Uterus (tissue), 3 donors: ENCODE measurements at regions not wholly inside any gene's neighbourhood (a gene's known extent, or its start where the extent isn't known, plus 50 kb on each side); places are given as distances from the start of the nearest gene placed in this dataset.

Source experiments
- DNase-seq, 2 donors: peaks; one replicate each; pipeline ENCODE4 v3.0.0-alpha.2; 2019 to 2020
- H3K27ac ChIP-seq, 2 donors: fragments of 200-600 bp; sonication (generic); 1 replicate in 1 of 2; 2 replicates in 1 of 2; pipeline ENCODE4 v1.5.1; 2016 to 2018
- H3K27me3 ChIP-seq, 2 donors: fragments of 200-600 bp; sonication (generic); one replicate each; pipeline ENCODE4 v1.5.1; 2018 to 2019; ENCODE audit warnings: control low read depth in 1 of 2
- H3K36me3 ChIP-seq, 2 donors: fragments of 200-600 bp; sonication (generic); one replicate each; pipeline ENCODE4 v1.5.1; 2019; ENCODE audit warnings: control low read depth in 1 of 2
- H3K4me1 ChIP-seq, 2 donors: fragments of 200-600 bp; sonication (generic); one replicate each; pipeline ENCODE4 v1.5.1; 2018 to 2019; ENCODE audit warnings: control low read depth in 1 of 2
- H3K4me3 ChIP-seq, 2 donors: fragments of 200-600 bp; sonication (generic); 1 replicate in 1 of 2; 2 replicates in 1 of 2; pipeline ENCODE4 v1.5.1; 2018 to 2019; ENCODE audit warnings: mild to moderate bottlenecking in 1 of 2
- H3K9me3 ChIP-seq, 2 donors: fragments of 200-600 bp; sonication (generic); one replicate each; pipeline ENCODE4 v1.5.1; 2019; ENCODE audit warnings: control low read depth in 1 of 2
- CTCF ChIP-seq, 4 experiments: fragments of 200-600 bp in 2 of 4; fragments of 450-650 bp in 2 of 4; sonication (generic) in 2 of 4; IDR thresholded peaks; one replicate each; pipeline ENCODE4 v1.5.1; 2016 to 2019; ENCODE audit warnings: antibody characterized with exemption in 4 of 4, mild to moderate bottlenecking in 2 of 4, moderate library complexity in 1 of 4
- POLR2A ChIP-seq, 2 donors: fragments of 450-650 bp; IDR thresholded peaks; one replicate each; pipeline ENCODE4 v1.6.1; 2016; ENCODE audit warnings: antibody characterized with exemption in 2 of 2, mild to moderate bottlenecking in 1 of 2, moderate library complexity in 1 of 2
- intact Hi-C: fragments of 100-400 bp; cut with DNase I; formaldehyde crosslinking; loops from one replicate; pipeline ENCODE4 v1.15.1; 2023; ENCODE audit warnings: low total_unique reads
- donor health status: DM: yes; HTN: yes; CAD: no.

- Histone ChIP-seq H3K4me3 (no peak overlapping the region), H3K9me3 (no peaks in the 10 kb centered on the region), H3K27me3 (no peaks in the 10 kb centered on the region), H3K27ac (no peak overlapping the region), H3K4me1 (no peaks in the 10 kb centered on the region), H3K36me3 (no peaks in the 10 kb centered on the region)
- no peak for DNase-seq
- intact Hi-C loops = no loop called here
- TF ChIP-seq POLR2A (IDR thresholded peaks at IDR 0.05) = no peak
Measured at GRCh38 chr18:78140294-78140693, 839.3 kb upstream of the SALL3 start.

GRCh38 chr18:78144669-78145068 lies 834.9 kb upstream of the SALL3 start:
- intact Hi-C loops = no loop called here
- no peaks in the 10 kb centered on the region for H3K4me1 ChIP-seq
- H3K27ac ChIP-seq = no peak overlapping the region
- TF ChIP-seq POLR2A (IDR thresholded peaks at IDR 0.05) (no peak), CTCF (IDR thresholded peaks at IDR 0.05) (no peak)
- H3K4me3 ChIP-seq = no peak overlapping the region
- no peaks in the 10 kb centered on the region for H3K27me3 ChIP-seq
- H3K36me3 ChIP-seq = no peaks in the 10 kb centered on the region
- no peaks in the 10 kb centered on the region for H3K9me3 ChIP-seq
- DNase-seq = no peak

GRCh38 chr18:78145096-78145495 lies 834.5 kb upstream of the SALL3 start:
- H3K27me3 ChIP-seq = no peaks in the 10 kb centered on the region
- no peaks in the 10 kb centered on the region for H3K36me3 ChIP-seq
- no peak for DNase-seq
- intact Hi-C loops = no loop called here
- no peaks in the 10 kb centered on the region for H3K4me1 ChIP-seq
- no peak overlapping the region for H3K4me3 ChIP-seq
- no peak overlapping the region for H3K27ac ChIP-seq
- H3K9me3 ChIP-seq = no peaks in the 10 kb centered on the region
- TF ChIP-seq CTCF (IDR thresholded peaks at IDR 0.05) (no peak), POLR2A (IDR thresholded peaks at IDR 0.05) (no peak)

GRCh38 chr18:78146136-78147085 lies 833.2 kb upstream of the SALL3 start:
- DNase-seq = no peak
- intact Hi-C loops = no loop called here
- no peaks in the 10 kb centered on the region for H3K36me3 ChIP-seq
- H3K27ac ChIP-seq = no peak overlapping the region
- no peaks in the 10 kb centered on the region for H3K27me3 ChIP-seq
- no peak for TF ChIP-seq CTCF (IDR thresholded peaks at IDR 0.05)
- TF ChIP-seq POLR2A (IDR thresholded peaks at IDR 0.05) = no peak
- no peaks in the 10 kb centered on the region for H3K9me3 ChIP-seq
- H3K4me1 ChIP-seq = no peaks in the 10 kb centered on the region
- no peak overlapping the region for H3K4me3 ChIP-seq

- H3K36me3 ChIP-seq = no peaks in the 10 kb centered on the region
- no peaks in the 10 kb centered on the region for H3K27me3 ChIP-seq
- no peak overlapping the region for H3K27ac ChIP-seq
- no peak overlapping the region for H3K4me3 ChIP-seq
- TF ChIP-seq CTCF (IDR thresholded peaks at IDR 0.05) (no peak), POLR2A (IDR thresholded peaks at IDR 0.05) (no peak)
- DNase-seq = no peak
- H3K9me3 ChIP-seq = no peaks in the 10 kb centered on the region
- intact Hi-C loops = no loop called here
- no peaks in the 10 kb centered on the region for H3K4me1 ChIP-seq
Measured at GRCh38 chr18:78150590-78150989, 829.0 kb upstream of the SALL3 start.
